ENCODE measurements at regions not wholly inside any gene's neighbourhood (a gene's known extent, or its start where the extent isn't known, plus 50 kb on each side); places are given as distances from the start of the nearest gene placed in this dataset.

- no peak for TF ChIP-seq CTCF (IDR thresholded peaks at IDR 0.05)
- no peak for TF ChIP-seq POLR2AphosphoS5 (IDR thresholded peaks at IDR 0.05)
- TF ChIP-seq POLR2A (IDR thresholded peaks at IDR 0.05), result no peak
These were observed 169.1 kb downstream of the TRIM33 start for GRCh38 chr1:114341856-114342255.

Data from transverse colon (tissue), 4 donors.